ENCODE measurements at regions not wholly inside any gene's neighbourhood (a gene's known extent, or its start where the extent isn't known, plus 50 kb on each side); places are given as distances from the start of the nearest gene placed in this dataset.
"Not testable (repeated sequence)": the region's sequence is repeated elsewhere in the genome, so short reads cannot be mapped to it uniquely, and the experiment has no call there.

DNA sequence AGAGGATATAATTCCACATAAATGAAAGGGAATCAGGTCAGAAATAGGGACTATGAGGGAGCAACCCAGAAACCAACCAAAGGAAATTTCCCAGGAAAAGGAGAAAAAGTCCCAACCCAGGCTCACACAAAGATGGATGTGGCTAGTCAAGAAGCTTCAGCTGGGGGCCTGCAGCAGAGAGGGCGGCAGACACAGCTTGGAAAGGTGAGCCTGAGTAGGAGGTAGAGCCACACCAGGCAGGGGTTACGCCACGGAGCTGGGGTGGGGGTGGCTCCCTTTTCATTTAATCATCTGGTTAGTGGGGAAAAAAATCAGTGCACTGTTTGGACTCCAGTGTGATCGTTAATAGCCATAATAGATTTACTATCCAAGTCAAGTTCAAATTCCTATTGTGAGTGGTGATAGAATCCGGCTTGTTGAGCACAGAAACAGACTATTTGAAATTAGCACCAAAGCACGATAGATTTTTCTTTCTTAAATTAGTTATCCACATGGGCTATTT is 220.6 kb downstream of the TPBG start:
- DNase-seq (ENCODE audit: low read depth in 2 of 2), result no peak

DNA sequence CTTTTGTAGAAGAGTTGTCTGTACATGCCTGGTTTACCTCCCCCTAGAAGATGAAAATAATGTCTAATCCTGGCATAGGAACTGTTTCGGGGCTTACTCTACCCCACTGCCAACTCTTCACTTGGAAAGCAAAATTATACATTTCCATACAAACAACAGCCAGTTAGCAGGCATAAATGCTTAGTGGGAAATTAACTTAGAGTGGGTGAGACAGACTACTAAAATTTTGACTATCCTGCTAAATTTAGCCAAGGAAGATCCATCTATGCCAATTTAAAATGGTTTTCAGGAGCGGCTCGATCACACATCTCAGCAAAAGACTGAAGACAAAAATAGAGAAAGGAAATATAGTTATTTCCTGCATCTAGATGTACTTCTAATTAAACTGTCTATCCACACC is 221.2 kb downstream of the TPBG start:
- DNase-seq (ENCODE audit: low read depth in 2 of 2), result no peak

DNA sequence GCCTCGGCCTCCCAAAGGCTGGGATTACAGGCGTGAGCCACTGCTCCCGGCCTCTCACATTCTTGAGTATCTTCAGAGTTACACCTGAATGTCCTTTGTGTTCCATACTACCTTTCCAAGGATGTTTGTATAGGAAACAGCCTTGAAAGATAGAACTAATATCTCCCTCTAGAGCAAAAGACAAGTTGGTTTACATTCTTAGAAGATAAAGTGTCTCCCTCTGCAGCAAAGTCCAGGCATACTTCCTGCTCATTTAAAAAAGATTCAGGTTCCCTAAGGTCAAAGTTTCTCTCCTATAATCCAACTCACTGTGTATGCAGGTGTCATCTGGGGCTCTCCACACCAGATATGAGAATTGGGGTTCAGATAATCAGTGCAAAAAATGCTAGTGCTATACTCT is 224.4 kb downstream of the TPBG start:
- DNase-seq (ENCODE audit: low read depth in 2 of 2), result no peak

DNA sequence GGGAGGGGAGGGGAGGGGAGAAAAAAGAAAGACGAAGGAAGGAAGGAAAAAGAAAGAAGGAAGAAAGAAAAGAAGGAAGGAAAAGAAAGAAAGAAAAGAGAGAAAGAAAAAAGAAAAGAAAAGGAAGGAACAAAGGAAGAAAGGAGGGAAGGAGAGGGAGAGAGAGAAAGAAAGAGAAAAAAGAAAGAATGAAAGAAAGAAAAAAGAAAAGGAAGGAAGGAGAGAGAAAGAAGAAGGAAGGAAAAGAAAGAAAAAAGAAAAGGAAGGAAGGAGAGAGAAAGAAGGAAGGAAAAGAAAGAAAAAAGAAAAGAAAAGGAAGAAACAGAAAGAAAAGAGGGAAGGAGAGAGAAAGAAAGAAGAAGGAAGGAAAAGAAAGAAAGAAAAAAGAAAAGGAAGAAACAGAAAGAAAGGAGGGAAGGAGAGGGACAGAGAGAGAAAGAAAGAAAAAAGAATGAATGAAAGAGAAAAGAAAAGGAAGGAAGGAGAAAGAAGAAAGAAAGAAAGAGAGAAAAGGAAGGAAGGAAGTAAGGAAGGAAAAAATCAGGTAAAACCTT is 225.3 kb downstream of the TPBG start:
- no peak for DNase-seq (ENCODE audit: low read depth in 2 of 2)

DNA sequence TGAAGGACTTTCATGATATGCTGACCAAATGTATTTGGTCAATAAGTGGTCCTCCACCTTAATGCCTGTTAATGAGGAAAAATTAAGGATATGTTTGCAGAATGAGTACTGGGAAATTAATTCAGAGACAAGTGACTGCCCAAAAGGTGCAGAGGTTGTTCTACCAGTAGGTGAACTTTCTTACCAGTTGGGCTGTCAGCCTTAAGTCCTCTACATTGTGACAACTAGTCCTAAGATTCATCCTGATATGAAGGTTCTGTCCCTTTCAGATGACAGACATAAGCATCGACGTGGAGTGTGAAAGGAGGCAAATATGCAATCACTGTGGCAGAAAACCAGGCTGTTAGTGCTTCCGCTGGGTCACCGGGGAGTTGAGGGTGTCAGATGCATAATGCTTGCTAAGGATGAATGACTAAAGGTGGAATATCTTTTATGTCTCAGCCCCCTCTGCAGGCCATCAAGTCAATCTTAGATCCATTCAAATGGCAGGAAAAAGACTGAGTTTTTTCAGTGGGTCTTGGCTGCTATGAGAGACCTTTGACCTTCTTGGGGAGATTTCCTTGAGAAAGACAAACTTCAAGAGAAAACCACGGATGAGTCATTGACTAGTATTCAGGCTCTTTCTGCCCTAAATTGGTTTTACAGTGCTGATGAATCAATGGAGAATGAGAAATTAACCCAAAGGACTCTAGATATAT is 226.0 kb downstream of the TPBG start:
- DNase-seq (ENCODE audit: low read depth in 2 of 2), result peak in 1 of 2 donors; percentile 1

DNA sequence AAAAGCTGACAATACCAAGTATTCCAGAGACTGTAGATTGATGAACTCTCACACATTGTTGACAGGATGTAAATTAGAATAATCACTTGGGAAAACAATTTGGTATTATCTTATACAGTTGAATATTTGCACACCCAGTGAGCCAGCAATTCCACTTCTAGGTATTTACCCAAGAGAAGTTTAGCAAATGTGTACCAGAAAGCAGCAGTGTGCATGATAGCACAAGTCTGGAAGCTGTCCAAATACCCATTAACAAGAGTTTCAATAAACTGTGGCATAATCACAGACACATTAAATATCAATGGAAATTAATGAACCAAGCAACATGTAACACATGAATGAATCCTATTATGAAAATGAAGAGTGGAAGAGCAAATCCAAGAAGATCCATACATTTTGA is 233.6 kb downstream of the TPBG start:
- DNase-seq (ENCODE audit: low read depth in 2 of 2), result no peak

DNA sequence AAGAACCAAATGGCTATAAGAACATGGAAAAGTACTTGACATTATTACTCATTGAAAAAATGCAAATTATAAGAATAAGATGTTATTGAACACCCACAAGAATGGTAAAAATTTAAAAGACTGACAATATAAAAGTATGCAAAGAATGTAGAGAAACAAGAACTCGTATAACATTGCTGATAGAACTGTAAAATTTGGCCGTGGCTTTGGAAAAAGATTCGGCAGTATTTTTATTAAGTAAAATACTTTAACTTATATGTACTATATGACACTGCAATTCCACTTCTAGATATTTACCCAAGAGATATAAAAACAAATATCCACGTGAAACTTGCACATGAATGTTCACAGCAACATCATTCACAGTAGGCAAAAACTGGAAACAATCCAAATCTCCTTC is 239.2 kb downstream of the TPBG start:
- no peak for DNase-seq (ENCODE audit: low read depth in 2 of 2)

DNA sequence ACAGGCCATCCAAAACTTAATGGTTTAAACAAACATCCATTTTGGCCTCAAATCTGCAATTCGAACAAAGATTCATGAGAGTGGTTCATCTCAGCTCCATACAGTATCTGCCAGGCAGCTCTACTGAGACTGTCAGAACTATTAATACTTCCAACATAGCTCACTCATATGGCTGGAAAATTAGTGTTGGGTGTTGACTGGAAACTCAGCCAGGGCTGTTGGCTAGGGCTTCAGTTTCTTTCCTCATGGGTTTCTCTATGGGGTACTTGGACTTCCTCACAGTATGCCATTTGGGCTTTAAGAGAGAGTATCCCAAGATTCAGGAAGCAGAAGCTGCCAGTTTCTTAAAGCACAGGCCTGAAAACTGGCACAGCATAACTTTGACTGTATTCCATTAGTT is 240.3 kb downstream of the TPBG start:
- DNase-seq (ENCODE audit: low read depth in 2 of 2), result no peak

DNA sequence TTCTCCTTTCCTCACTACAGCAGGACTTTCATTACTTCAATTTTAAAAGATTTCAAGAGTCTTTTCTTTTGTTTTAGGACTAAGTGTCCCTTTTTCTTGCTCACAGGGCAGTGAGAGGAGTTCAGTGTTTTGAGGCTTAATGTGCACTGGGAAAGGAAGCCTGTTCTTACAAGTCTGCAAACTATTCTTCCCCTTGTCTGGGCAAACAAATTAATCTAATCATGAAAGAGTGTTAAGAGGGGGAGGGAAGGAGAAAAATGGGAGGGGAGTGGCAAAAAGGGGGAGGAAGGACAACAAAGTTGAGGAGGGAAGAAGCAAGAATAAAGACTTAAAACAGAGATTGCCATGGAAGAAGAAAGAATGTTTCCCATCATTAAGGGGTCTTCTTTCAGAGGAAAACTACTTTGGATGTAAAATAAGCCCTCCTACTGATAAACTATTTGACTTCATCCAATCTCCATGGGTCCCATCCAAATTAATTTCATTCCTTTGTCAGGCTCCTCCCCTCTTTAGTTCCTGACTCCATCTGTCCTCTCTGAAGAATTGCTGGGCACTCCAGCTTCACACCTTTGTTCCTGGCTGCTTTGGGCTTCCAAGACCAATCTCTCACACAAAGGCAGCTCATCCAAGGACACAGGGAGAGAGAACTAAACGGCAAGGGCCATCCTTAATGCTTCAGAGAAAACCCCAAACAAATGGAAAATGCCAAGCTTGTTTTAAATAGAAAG is 244.5 kb downstream of the TPBG start:
- no peak for DNase-seq (ENCODE audit: low read depth in 2 of 2)

DNA sequence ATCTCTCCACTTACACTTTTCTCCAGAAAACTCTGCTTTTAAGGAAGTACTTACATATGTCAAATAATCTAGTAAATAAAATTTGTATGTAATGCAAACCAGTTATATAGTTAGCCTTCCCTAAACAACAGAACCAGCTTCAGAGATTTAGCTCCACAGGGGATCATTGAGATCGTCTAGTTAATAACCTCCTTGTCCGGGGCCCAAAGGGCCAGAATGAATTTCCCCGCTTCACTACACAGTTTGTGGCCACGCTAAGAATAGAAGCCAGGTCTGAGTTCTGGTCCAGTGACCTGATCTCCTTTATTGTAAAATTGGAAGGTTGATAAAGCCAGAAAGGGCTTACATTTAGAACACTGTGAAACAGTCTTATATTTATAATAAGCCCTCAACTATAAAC is 245.2 kb downstream of the TPBG start:
- DNase-seq (ENCODE audit: low read depth in 2 of 2), result no peak

DNA sequence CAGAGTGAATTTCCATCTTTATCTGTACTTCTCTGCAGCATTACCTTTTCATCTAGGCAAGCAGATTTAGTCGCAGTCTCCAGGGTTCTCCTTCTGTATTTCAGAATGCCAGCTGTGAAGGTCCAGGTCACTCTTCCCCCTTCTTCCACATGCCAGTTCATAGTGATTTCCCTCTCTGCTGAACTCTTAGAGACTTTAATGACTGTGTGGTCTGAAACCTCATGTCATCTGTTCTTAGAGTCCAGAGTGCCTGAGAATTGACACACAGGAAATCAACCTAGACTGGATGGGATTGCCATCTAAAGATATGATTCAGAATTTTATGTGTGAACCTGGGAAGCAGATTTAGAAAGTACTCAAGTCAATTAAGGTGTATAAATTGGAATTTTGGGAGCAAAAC is 248.1 kb downstream of the TPBG start:
- no peak for DNase-seq (ENCODE audit: low read depth in 2 of 2)

DNA sequence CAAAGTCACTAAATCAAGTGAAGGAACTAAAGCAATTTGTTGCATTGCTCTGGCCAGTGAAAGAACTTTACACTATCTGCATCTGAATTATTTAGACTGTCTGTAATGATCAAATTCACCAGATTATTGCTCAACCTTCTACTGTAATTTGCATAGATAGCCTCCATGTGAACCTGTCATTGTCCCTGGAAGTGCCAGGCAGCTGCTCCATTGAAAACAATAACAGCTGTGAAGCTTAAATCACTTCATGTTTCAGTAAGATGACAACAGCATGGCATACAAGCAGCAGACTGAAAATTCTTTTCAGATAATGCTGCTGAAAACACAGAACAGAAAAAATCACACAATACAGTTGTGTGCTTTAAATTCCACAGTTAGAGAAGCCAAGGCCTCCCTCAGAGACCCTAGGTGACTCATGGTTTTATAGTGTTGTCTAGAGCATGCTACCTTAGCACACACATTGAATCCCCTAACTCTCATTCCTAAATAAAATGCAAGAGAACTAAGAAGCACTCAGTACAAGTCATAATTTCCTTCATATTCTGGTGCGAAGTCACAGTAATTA is 248.9 kb downstream of the TPBG start:
- DNase-seq (ENCODE audit: low read depth in 2 of 2), result no peak

DNA sequence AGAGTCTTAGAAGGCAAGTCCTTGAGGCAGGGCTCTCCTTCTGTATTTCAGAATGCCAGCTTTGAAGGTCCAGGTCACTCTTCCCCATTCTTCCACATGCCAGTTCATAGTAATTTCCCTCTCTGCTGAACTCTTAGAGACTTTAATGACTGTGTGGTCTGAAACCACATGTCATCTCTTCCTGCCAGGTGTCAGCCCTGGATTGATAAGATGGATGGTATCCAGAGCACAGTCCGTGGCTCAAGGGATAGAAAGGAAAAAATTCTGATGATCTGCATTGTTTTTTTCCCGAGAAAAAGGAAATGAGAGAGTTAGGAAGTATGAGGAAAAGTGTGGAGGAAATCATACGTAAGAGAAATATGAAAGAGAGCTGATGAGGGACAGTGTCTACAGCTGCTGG is 250.9 kb downstream of the TPBG start:
- no peak for DNase-seq (ENCODE audit: low read depth in 2 of 2)

DNA sequence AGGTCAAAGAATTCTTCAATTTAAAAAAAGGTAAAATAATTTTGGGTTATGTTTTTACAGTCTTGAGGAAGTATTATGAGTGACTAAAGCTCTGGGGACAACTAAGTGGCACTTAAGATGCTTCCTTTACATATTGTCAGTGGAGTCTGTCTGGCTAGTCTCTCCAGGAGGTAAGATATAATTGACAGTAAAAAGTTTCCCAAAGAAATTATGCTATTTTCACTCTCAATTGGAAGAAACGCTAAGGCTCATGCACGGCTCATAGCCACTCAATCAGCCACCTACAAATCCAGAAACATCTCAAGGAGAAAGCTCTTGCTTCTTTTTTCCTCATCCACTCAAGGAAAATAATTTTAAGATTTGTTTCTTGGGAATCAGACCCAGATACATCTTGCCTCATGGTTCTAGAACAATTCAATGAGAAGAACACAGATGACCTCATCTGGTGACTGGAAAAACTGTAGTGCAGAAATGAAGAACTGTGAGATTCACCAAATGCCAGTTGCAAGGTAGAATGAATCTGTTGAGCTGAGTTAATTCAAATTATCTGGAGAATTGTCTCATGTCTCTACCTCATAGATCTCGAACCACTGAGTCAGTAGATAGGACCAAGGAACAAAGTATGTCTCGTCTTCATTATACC is 252.9 kb downstream of the TPBG start:
- no peak for DNase-seq (ENCODE audit: low read depth in 2 of 2)

DNA sequence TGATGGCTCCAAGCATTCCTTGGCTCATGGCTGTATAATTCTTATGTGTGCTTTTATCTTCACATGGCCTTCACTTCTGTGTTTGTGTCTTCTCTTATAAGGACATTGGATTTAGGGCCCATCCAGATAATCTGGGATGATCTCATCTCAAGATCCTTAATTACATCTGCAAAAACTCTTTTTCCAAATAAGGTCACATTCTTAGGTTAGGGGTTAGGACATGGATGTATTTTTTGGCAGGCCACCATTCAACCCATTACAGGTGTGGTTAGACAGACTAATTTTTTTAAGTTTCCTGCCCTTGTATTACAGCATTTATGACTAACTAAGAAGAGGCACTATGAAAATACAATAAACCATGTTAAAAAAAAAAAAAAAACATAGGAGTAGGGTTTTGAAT is 254.0 kb downstream of the TPBG start:
- DNase-seq (ENCODE audit: low read depth in 2 of 2), result no peak

DNA sequence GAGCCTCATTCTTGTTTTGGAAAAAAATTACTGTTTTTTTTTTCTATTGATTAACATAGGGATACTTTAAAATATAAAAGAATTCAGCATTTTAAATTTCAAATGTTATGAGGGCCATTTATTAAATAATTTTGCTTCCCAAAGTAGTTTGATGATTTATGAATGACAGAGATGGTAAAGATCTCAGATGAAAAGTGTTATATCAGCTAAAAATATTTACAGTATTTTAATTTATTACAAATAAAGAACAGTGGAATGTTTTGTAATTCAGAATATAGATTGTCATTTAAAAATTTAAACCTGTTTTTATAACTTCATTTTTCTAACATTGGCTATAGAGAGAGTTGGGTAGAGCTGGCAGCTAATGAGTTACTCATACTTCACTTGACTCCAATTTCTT is 256.0 kb downstream of the TPBG start:
- no peak for DNase-seq (ENCODE audit: low read depth in 2 of 2)

DNA sequence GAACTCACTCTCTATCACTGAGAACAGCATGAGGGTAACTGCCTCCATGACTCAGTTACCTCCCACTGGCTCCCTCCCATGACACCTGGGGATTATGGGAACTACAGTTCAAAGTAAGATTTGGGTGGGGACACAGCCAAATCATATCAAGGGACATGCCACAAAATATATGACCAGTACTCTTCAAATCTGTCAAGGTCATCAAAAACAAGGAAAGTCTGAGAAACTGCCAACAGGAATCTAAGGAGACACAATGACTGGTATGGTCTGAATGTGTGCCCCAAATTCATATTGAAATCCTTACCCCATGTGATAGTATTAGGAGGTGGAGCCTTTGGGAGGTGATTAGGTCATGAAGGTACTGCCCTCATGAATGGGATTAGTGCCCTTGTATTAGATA is 258.8 kb downstream of the TPBG start:
- no peak for DNase-seq (ENCODE audit: low read depth in 2 of 2)

DNA sequence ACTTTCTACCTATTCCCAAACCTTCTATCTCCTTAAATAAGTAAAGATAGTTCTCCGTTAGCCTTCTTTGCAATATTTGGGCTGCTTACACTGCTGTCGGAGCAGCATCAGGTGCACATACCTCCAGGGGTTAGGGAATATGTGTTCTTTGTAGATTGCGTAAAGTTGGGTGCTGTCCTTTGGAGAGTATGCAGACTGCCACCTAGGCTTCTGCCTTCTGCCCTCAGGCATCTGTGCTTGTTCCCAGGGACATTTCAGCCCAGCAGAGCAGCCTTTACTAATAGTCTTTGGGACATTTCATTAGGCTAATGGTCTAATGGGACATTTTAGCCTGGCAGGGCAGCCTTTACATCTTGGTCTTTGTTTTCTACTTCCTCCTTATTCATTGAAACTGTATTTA is 260.6 kb downstream of the TPBG start:
- DNase-seq (ENCODE audit: low read depth in 2 of 2), result no peak

DNA sequence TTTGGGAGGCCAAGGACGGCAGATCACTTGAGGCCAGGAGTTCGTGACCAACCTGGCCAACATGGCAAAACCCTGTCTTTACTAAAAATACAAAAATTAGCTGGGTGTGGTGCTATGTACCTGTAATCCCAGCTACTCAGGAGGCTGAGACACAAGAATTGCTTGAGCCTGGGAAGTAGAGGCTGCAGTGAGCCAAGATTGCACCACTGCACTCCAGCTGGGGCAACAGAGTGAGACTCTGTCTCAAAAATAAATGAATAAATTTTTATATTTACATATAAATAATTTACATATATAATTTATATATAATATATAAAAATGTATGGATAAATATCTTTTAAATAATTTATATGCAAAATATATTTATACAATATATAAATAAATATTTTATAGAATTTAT is 263.3 kb downstream of the TPBG start:
- DNase-seq (ENCODE audit: low read depth in 2 of 2), result not testable (repeated sequence)

DNA sequence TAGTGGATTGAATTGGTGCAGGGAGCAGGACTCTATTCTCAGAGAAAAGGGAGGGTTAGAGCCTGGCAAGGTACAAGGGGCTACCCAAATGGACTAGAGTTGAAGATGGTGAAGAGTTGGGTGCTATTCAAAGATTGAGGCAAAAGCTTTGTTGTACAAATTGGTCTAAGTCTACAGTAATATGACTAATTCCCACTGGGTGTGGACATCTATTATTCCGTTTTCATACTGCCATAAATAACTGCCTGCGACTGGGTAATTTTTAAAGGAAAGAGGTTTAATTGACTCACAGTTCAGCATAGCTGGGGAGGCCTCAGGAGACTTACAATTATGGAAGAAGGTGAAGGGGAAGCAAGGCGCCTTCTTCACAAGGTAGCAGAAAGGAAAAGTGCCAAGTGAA is 266.3 kb downstream of the TPBG start:
- no peak for DNase-seq (ENCODE audit: low read depth in 2 of 2)

DNA sequence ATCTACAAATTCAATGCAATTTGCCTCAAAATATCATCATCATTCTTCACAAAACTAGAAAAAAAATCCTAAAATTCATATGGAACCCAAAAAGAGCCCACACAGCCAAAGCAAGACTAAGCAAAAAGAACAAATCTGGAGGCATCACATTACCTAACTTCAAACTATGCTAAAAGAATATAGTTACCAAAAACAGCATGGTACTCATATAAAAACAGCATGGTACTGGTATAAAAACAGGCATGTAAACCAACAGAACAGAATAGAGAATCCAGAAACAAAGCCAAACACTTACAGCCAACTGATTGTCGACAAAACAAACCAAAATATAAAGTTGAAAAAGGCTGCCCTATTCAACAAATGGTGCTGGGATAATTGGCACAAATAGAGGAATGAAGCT is 278.1 kb downstream of the TPBG start:
- DNase-seq (ENCODE audit: low read depth in 2 of 2), result no peak

DNA sequence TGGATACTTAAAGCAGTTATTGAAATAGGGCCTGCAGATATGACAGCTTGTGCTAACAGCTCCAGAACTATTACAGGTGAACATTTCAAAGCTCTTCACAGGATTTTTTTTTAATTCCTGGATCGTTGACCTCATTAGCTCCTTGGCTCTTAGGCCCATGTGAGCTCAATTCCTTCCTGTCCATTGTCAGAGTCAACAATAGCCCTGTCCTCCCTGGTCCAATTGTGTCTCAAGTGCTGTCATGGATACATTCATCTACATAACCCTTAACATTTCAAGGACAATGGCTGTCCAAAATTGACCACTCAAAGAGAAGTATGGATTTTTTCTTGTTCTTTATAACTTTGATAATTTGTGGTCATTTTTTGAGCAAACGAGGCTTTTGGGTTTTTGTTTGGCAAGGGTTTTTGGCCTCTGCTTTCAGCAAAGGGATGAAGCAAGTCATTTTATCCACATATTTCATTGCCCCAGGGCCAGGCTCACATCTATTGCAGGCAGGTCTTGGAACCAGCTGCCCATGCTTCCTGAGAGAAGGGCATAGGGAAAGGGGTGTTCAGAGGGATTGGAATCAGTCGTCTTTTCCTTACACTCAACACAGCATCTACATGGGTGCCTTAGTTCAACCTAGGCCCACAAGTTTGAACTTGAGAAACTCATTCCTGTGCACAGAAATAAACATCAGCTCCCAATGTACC is 282.1 kb downstream of the TPBG start:
- no peak for DNase-seq (ENCODE audit: low read depth in 2 of 2)

Data from stimulated activated CD4-positive, alpha-beta T cell treated with anti-CD3 and anti-CD28 coated beads, Interleukin-4, amount 100 ng/mL, for 48 hours (primary cell).